Nephron (organoid): ENCODE measurements at regions not wholly inside any gene's neighbourhood (a gene's known extent, or its start where the extent isn't known, plus 50 kb on each side); places are given as distances from the start of the nearest gene placed in this dataset.

Experiments
- H3K27ac Mint-ChIP-seq, 3 experiments: 2 replicates each; pipeline ENCODE4 v1.8.0; 2020; ENCODE audit warnings: mixed read lengths in 3 of 3, mild to moderate bottlenecking in 2 of 3, moderate library complexity in 1 of 3
- H3K27me3 Mint-ChIP-seq: 2 replicates; pipeline ENCODE4 v1.8.0; 2021; ENCODE audit warnings: low read depth, mild to moderate bottlenecking, moderate library complexity, mixed read lengths
- H3K36me3 Mint-ChIP-seq: 2 replicates; pipeline ENCODE4 v1.8.0; 2020; ENCODE audit warnings: low read depth, mixed read lengths
- H3K4me1 Mint-ChIP-seq: 2 replicates; pipeline ENCODE4 v1.8.0; 2020; ENCODE audit warnings: mixed read lengths
- H3K4me3 Mint-ChIP-seq, 3 experiments: 2 replicates each; pipeline ENCODE4 v1.8.0; 2020; ENCODE audit warnings: mild to moderate bottlenecking in 3 of 3, mixed read lengths in 3 of 3, moderate library complexity in 2 of 3
- H3K9me3 Mint-ChIP-seq: 2 replicates; pipeline ENCODE4 v1.8.0; 2020; ENCODE audit warnings: mixed read lengths
- TF ChIP-seq, protein P1 (sequence below), 3 experiments: fragments of 200-600 bp; sonication (generic); IDR thresholded peaks; one replicate each; pipeline ENCODE4 v1.5.0; 2021; ENCODE audit warnings: antibody characterized with exemption in 3 of 3; ENCODE audit not compliant: unreplicated experiment in 3 of 3

DNA sequence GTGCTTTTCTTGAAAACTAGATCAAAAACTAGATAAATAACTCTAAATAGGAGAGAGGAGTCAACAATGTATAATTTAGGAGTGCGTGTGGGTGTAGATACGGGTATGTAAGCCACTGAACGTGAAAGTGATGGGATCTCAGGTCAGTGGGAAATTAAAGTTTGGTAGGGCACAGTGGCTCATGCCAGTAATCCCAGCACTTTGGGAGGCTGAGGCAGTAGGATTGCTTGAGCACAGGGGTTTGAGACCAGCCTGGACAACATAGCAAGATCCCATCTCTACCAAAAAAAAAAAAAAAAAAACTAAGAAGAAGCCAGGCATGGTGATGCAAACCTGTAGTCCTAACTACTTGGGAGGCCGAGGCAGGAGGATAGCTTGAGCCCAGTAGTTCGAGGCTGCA is 247.1 kb downstream of the ANAPC1 start:
- Mint-ChIP-seq H3K9me3 (peaks cover 27% of the 10 kb centered on the region), H3K27ac (no peak overlapping the region), H3K36me3 (no peaks in the 10 kb centered on the region), H3K4me1 (peaks cover 7% of the 10 kb centered on the region), H3K27me3 (peaks cover 4% of the 10 kb centered on the region), H3K4me3 (no peak overlapping the region)
- TF ChIP-seq, protein P1, sequence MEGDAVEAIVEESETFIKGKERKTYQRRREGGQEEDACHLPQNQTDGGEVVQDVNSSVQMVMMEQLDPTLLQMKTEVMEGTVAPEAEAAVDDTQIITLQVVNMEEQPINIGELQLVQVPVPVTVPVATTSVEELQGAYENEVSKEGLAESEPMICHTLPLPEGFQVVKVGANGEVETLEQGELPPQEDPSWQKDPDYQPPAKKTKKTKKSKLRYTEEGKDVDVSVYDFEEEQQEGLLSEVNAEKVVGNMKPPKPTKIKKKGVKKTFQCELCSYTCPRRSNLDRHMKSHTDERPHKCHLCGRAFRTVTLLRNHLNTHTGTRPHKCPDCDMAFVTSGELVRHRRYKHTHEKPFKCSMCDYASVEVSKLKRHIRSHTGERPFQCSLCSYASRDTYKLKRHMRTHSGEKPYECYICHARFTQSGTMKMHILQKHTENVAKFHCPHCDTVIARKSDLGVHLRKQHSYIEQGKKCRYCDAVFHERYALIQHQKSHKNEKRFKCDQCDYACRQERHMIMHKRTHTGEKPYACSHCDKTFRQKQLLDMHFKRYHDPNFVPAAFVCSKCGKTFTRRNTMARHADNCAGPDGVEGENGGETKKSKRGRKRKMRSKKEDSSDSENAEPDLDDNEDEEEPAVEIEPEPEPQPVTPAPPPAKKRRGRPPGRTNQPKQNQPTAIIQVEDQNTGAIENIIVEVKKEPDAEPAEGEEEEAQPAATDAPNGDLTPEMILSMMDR (IDR thresholded peaks at IDR 0.05; ENCODE audit: unreplicated experiment in 3 of 3): no peak

DNA sequence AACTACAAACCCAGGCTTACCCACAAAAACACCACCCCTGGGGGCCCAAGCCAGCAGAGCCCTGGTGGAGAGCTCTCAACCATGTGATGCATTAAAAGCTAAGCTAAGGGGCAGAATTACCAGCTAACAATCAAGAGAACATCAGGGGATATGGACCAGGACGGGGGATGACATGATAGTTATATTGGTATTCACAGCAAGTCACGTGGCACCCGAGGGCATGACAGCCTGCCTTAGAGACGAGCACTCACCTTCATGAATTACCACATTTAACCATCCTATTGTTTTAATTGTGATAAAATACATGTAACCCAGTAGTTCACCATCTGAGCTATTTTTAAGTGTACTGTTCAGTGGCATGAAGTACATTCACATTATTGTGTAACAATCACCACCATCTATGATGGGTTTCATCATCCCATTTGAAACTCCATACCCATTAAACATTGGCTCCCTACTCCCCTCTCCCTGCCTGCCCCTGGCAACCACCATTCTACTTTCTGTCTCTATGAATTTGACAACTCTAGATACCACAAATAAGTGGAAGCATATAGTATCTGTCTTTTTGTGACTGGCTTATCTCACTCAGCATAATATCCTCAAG is 245.6 kb downstream of the ANAPC1 start:
- no peak overlapping the region for H3K4me3 Mint-ChIP-seq
- H3K27me3 Mint-ChIP-seq: no peaks in the 10 kb centered on the region
- H3K36me3 Mint-ChIP-seq: no peaks in the 10 kb centered on the region
- H3K27ac Mint-ChIP-seq: no peak overlapping the region
- peaks cover 25% of the 10 kb centered on the region for H3K9me3 Mint-ChIP-seq
- TF ChIP-seq, protein P1 (IDR thresholded peaks at IDR 0.05; ENCODE audit: unreplicated experiment in 3 of 3): no peak
- H3K4me1 Mint-ChIP-seq: peaks cover 1% of the 10 kb centered on the region

DNA sequence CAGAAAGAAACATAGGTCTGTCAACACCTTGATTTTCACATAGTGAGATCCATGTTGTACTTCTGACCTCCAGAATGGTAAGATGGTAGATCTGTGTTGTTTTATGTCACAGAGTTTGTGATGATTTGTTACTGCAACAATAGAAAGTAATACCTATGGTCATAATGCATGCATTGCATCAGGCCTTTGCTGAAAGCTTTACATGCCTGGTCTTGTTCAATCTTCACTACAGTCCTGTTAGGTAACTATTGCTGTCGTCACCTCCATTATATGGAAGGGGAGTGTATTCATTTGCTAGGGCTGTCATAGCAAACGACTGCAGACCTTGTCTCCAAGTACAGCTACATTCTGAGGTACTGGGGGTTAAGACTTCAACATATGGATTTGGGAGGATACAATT is 243.5 kb downstream of the ANAPC1 start:
- Mint-ChIP-seq H3K4me3 (no peak overlapping the region), H3K9me3 (peaks cover 25% of the 10 kb centered on the region), H3K36me3 (no peaks in the 10 kb centered on the region)

DNA sequence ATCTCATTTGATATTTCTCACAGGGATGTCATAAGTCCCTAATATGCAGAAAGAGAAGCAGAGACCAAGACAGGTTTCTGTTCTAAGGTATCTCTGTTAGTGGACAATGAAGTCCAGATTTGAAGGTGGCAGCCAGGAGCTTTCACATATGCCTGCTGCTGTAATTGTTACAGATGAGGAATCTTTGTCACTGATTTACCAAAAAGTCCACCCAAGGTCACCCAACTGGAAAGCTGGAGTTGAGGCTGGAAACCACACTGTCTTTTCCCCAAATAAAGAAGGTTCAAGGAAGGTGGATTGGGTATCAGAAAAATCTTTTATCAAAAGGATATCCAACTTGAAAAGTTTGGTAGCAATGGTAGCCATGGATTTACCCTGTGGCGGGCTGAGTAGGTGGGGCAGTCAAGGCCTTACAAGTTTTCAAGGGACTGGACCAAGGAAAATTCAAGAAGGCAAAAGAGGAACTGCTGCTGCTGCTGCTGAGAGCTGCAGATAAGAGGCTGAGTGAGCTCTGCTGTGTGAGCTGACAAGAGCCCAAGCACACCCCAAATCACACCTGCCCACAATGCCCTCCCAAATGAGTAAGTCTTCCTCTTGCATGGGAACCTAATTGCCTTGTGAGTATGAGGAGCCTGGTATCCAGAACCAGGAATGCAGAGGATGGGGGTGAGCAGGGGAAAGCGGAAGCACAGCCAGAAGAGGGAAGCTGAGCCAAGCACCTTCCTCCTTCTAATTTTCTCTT is 241.2 kb downstream of the ANAPC1 start:
- peaks cover 31% of the 10 kb centered on the region for H3K9me3 Mint-ChIP-seq

More for the DNA sequence above, 243.5 kb downstream of the ANAPC1 start:
- Mint-ChIP-seq H3K4me1 (no peaks in the 10 kb centered on the region), H3K27me3 (no peaks in the 10 kb centered on the region), H3K27ac (no peak overlapping the region)
- TF ChIP-seq, protein P1 (IDR thresholded peaks at IDR 0.05; ENCODE audit: unreplicated experiment in 3 of 3): no peak

DNA sequence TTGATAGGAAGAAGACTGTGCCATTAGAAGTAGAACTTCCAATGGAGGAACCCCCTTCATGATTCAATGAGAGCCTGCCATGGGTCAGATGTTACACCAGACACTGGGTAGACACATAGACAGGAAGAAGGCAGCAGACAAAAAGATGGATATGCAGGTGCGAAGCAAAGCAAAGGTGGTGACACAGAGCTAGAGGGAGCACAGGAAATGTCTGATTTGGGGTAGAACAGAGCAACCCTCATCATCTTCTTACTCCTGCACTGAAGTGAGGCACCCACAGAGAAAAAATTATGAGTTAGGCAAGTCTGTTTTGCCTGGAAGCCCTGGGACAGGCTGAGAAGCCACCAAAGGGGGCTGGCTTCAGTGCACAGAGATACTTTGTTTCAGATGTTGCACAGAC is 240.2 kb downstream of the ANAPC1 start:
- TF ChIP-seq, protein P1 (IDR thresholded peaks at IDR 0.05; ENCODE audit: unreplicated experiment in 3 of 3): no peak
- Mint-ChIP-seq H3K27me3 (no peaks in the 10 kb centered on the region), H3K9me3 (peaks cover 29% of the 10 kb centered on the region), H3K4me3 (no peak overlapping the region), H3K27ac (no peak overlapping the region), H3K4me1 (no peaks in the 10 kb centered on the region), H3K36me3 (peaks cover 7% of the 10 kb centered on the region)

More for the DNA sequence above, 241.2 kb downstream of the ANAPC1 start:
- Mint-ChIP-seq H3K27ac (peak overlapping the region in 1 of 3 experiments; percentile 67), H3K27me3 (no peaks in the 10 kb centered on the region), H3K4me1 (no peaks in the 10 kb centered on the region), H3K36me3 (peaks cover 7% of the 10 kb centered on the region), H3K4me3 (no peak overlapping the region)
- TF ChIP-seq, protein P1 (IDR thresholded peaks at IDR 0.05; ENCODE audit: unreplicated experiment in 3 of 3): no peak
